GM21619 (cell line): ENCODE measurements at regions not wholly inside any gene's neighbourhood (a gene's known extent, or its start where the extent isn't known, plus 50 kb on each side); places are given as distances from the start of the nearest gene placed in this dataset.

ENCODE experiments used
- ATAC-seq: cut with Tn5 transposase; IDR thresholded peaks from one replicate; pipeline ENCODE4 v1.9.1; 2021; ENCODE audit not compliant: unreplicated experiment

- no peak for ATAC-seq
These were observed 129.4 kb downstream of the NUDT12 start for GRCh38 chr5:103433211-103433610.

GRCh38 chr5:103428923-103429322, 133.7 kb downstream of the NUDT12 start:
- peak; percentile 52 for ATAC-seq

GRCh38 chr5:103428411-103428871, 134.1 kb downstream of the NUDT12 start:
- no peak for ATAC-seq

GRCh38 chr5:103427326-103427725, 135.3 kb downstream of the NUDT12 start:
- ATAC-seq: no peak

GRCh38 chr5:103425686-103426454, 136.7 kb downstream of the NUDT12 start:
- ATAC-seq: no peak

- no peak for ATAC-seq
These were observed 138.0 kb downstream of the NUDT12 start for GRCh38 chr5:103424453-103425205.

- ATAC-seq: no peak
These were observed 138.6 kb downstream of the NUDT12 start for GRCh38 chr5:103424026-103424425.

GRCh38 chr5:103422756-103423155, 139.8 kb downstream of the NUDT12 start:
- no peak for ATAC-seq

GRCh38 chr5:103414604-103415003, 148.0 kb downstream of the NUDT12 start:
- ATAC-seq: no peak

GRCh38 chr5:103411711-103412110, 150.9 kb downstream of the NUDT12 start:
- no peak for ATAC-seq

GRCh38 chr5:103410172-103410571, 151.6 kb downstream of the MACIR start:
- peak; percentile 98 for ATAC-seq

- ATAC-seq: no peak
These were observed 150.6 kb downstream of the MACIR start for GRCh38 chr5:103409013-103409670.

GRCh38 chr5:103408408-103408807, 149.8 kb downstream of the MACIR start:
- no peak for ATAC-seq

GRCh38 chr5:103407402-103407801, 148.8 kb downstream of the MACIR start:
- ATAC-seq: no peak

GRCh38 chr5:103404483-103404882, 145.9 kb downstream of the MACIR start:
- no peak for ATAC-seq

- ATAC-seq: no peak
These were observed 144.3 kb downstream of the MACIR start for GRCh38 chr5:103402851-103403250.

- no peak for ATAC-seq
These were observed 139.4 kb downstream of the MACIR start for GRCh38 chr5:103397739-103398581.

GRCh38 chr5:103394676-103395075, 136.1 kb downstream of the MACIR start:
- no peak for ATAC-seq

GRCh38 chr5:103393101-103393754, 134.7 kb downstream of the MACIR start:
- no peak for ATAC-seq

- ATAC-seq: no peak
These were observed 133.1 kb downstream of the MACIR start for GRCh38 chr5:103391659-103392058.
